Stimulated activated CD8-positive, alpha-beta memory T cell treated with anti-CD3 and anti-CD28 coated beads, Interleukin-4, amount 100 ng/mL, for 24 hours (primary cell): ENCODE measurements at regions not wholly inside any gene's neighbourhood (a gene's known extent, or its start where the extent isn't known, plus 50 kb on each side); places are given as distances from the start of the nearest gene placed in this dataset.

Experiments used
- DNase-seq: peaks from one replicate; pipeline ENCODE4 v3.0.0-alpha.2; 2020; ENCODE audit warnings: low read depth

- DNase-seq, result no peak
Observed at GRCh38 chr4:181281451-181281850, 961.8 kb upstream of the TENM3 start.

GRCh38 chr4:181289198-181289597 is 954.0 kb upstream of the TENM3 start:
- DNase-seq, result no peak

GRCh38 chr4:181291615-181292014 is 951.6 kb upstream of the TENM3 start:
- no peak for DNase-seq

- no peak for DNase-seq
Observed at GRCh38 chr4:181293014-181293413, 950.2 kb upstream of the TENM3 start.

- DNase-seq, result no peak
Observed at GRCh38 chr4:181293541-181293940, 949.7 kb upstream of the TENM3 start.

- DNase-seq, result no peak
Observed at GRCh38 chr4:181294421-181294820, 948.8 kb upstream of the TENM3 start.

GRCh38 chr4:181301735-181302710 is 941.2 kb upstream of the TENM3 start:
- DNase-seq, result peak; percentile 0

- DNase-seq, result no peak
Observed at GRCh38 chr4:181307824-181308223, 935.4 kb upstream of the TENM3 start.

GRCh38 chr4:181308476-181309312 is 934.5 kb upstream of the TENM3 start:
- no peak for DNase-seq

GRCh38 chr4:181312066-181312465 is 931.1 kb upstream of the TENM3 start:
- DNase-seq, result no peak

GRCh38 chr4:181319629-181320028 is 923.6 kb upstream of the TENM3 start:
- no peak for DNase-seq

- DNase-seq, result no peak
Observed at GRCh38 chr4:181323061-181323460, 920.1 kb upstream of the TENM3 start.

- no peak for DNase-seq
Observed at GRCh38 chr4:181330654-181331201, 912.5 kb upstream of the TENM3 start.

- DNase-seq, result no peak
Observed at GRCh38 chr4:181331214-181331613, 912.0 kb upstream of the TENM3 start.

GRCh38 chr4:181345931-181346330 is 897.3 kb upstream of the TENM3 start:
- no peak for DNase-seq

- no peak for DNase-seq
Observed at GRCh38 chr4:181350615-181351415, 892.4 kb upstream of the TENM3 start.

- no peak for DNase-seq
Observed at GRCh38 chr4:181364504-181364903, 878.7 kb upstream of the TENM3 start.

- no peak for DNase-seq
Observed at GRCh38 chr4:181365671-181366070, 877.5 kb upstream of the TENM3 start.

- DNase-seq, result no peak
Observed at GRCh38 chr4:181372014-181372413, 871.2 kb upstream of the TENM3 start.

GRCh38 chr4:181376058-181376457 is 867.1 kb upstream of the TENM3 start:
- DNase-seq, result no peak

- no peak for DNase-seq
Observed at GRCh38 chr4:181388061-181388460, 855.1 kb upstream of the TENM3 start.

- DNase-seq, result no peak
Observed at GRCh38 chr4:181416966-181417365, 826.2 kb upstream of the TENM3 start.
